Choroid plexus epithelial cell (primary cell): ENCODE measurements at regions not wholly inside any gene's neighbourhood (a gene's known extent, or its start where the extent isn't known, plus 50 kb on each side); places are given as distances from the start of the nearest gene placed in this dataset.
"Not testable (repeated sequence)": the region's sequence is repeated elsewhere in the genome, so short reads cannot be mapped to it uniquely, and the experiment has no call there.

Experiments
- DNase-seq: peaks from one replicate; pipeline ENCODE4 v3.0.0-alpha.2; 2010; ENCODE audit warnings: low read depth
- H3K4me3 ChIP-seq: 2 replicates; pipeline ENCODE4 v1.5.1; 2011; ENCODE audit warnings: low read depth, mild to moderate bottlenecking, control low read depth, low read length, moderate library complexity
- TF ChIP-seq, protein P1 (sequence below): conservative IDR thresholded peaks from 2 replicates; pipeline ENCODE4 v1.5.1; 2011; ENCODE audit warnings: low read depth, mild to moderate bottlenecking, control low read depth, inconsistent platforms, low read length, moderate library complexity

- no peak for DNase-seq
- TF ChIP-seq, protein P1, sequence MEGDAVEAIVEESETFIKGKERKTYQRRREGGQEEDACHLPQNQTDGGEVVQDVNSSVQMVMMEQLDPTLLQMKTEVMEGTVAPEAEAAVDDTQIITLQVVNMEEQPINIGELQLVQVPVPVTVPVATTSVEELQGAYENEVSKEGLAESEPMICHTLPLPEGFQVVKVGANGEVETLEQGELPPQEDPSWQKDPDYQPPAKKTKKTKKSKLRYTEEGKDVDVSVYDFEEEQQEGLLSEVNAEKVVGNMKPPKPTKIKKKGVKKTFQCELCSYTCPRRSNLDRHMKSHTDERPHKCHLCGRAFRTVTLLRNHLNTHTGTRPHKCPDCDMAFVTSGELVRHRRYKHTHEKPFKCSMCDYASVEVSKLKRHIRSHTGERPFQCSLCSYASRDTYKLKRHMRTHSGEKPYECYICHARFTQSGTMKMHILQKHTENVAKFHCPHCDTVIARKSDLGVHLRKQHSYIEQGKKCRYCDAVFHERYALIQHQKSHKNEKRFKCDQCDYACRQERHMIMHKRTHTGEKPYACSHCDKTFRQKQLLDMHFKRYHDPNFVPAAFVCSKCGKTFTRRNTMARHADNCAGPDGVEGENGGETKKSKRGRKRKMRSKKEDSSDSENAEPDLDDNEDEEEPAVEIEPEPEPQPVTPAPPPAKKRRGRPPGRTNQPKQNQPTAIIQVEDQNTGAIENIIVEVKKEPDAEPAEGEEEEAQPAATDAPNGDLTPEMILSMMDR: no peak
These were observed 137.6 kb upstream of the PEG3 start for GRCh38 chr19:56978023-56978565.

GRCh38 chr19:56980326-56980725 lies 139.5 kb upstream of the USP29 start:
- not testable (repeated sequence) for H3K4me3 ChIP-seq, DNase-seq

More at GRCh38 chr19:56978023-56978565, 137.6 kb upstream of the PEG3 start:
- H3K4me3 ChIP-seq: no peak overlapping the region

GRCh38 chr19:56980906-56981305 lies 138.9 kb upstream of the USP29 start:
- DNase-seq: no peak
- H3K4me3 ChIP-seq: no peak overlapping the region
- TF ChIP-seq, protein P1: no peak

GRCh38 chr19:56981440-56981839 lies 138.3 kb upstream of the USP29 start:
- DNase-seq, H3K4me3 ChIP-seq: not testable (repeated sequence)

- TF ChIP-seq, protein P1: no peak
These were observed 136.6 kb upstream of the USP29 start for GRCh38 chr19:56983171-56983570.

GRCh38 chr19:56983804-56984203 lies 136.0 kb upstream of the USP29 start:
- no peak for DNase-seq
- no peak overlapping the region for H3K4me3 ChIP-seq
- TF ChIP-seq, protein P1: no peak

More at GRCh38 chr19:56983171-56983570, 136.6 kb upstream of the USP29 start:
- no peak for DNase-seq
- H3K4me3 ChIP-seq: no peak overlapping the region

DNA sequence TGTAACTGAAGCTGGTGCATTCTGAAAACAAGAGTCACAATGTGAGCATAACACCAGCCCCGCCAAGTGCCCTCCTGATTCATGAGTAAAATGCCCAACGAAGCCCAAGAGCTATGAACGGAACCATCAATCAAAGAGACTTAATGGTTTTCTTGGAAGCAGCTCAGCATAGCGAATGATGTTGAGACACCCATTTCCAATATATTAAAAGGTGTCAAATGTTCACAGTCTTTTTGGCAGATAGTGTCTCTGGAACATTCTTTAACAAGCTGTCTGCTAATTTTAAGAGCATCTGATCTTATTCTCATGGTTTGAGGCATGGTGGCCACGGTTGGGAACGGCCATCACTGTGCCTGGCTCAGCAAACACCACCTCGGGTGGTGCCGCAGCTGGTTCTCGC lies 133.4 kb upstream of the USP29 start:
- TF ChIP-seq, protein P1: no peak
- H3K4me3 ChIP-seq: no peak overlapping the region
- DNase-seq: no peak

DNA sequence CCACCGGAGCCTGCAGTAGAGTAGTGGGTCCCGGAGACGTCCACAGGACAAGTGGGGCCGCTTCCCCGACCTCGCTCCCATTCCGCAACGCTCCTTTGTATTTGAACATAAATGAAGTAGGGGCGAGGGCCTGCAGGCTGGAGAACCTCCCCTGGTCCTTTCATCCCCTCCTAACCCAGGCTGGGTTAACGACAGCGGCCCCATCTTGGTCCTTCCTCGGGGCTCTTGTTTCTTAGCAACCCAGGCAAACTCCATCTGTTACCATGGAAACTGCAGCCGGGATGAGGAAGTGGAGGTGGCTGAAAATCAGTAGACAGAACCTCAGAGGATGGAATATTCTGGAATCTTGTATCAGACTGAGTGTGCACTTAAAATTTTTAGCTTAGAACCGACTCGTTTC lies 132.6 kb upstream of the USP29 start:
- no peak for DNase-seq
- no peak overlapping the region for H3K4me3 ChIP-seq
- TF ChIP-seq, protein P1: no peak
